ENCODE measurements at regions not wholly inside any gene's neighbourhood (a gene's known extent, or its start where the extent isn't known, plus 50 kb on each side); places are given as distances from the start of the nearest gene placed in this dataset.

GRCh38 chr5:93887678-93888077 lies 146.3 kb upstream of the POU5F2 start:
- TF ChIP-seq EZH2 (IDR thresholded peaks at IDR 0.05; ENCODE audit: borderline replicate concordance, low read depth, low read length, severe bottlenecking): no peak
- TF ChIP-seq CTCF (IDR thresholded peaks at IDR 0.05; ENCODE audit: borderline replicate concordance, extremely low read depth, low read length, poor library complexity, severe bottlenecking): no peak
